Brain microvascular endothelial cell (primary cell): ENCODE measurements at regions not wholly inside any gene's neighbourhood (a gene's known extent, or its start where the extent isn't known, plus 50 kb on each side); places are given as distances from the start of the nearest gene placed in this dataset.

ENCODE experiments used
- DNase-seq: peaks from one replicate; pipeline ENCODE4 v3.0.0-alpha.2; 2020
- H3K27ac ChIP-seq: fragments of 250-450 bp; sonication (Bioruptor Pico); 2 replicates; pipeline ENCODE4 v1.5.1; 2020; ENCODE audit warnings: mild to moderate bottlenecking, moderate library complexity
- H3K27me3 ChIP-seq: fragments of 250-450 bp; sonication (Bioruptor Pico); replicated peaks from 2 replicates; pipeline ENCODE4 v1.5.1; 2020; ENCODE audit warnings: mild to moderate bottlenecking
- H3K36me3 ChIP-seq: fragments of 250-450 bp; sonication (Bioruptor Pico); replicated peaks from 2 replicates; pipeline ENCODE4 v1.5.1; 2020; ENCODE audit warnings: mild to moderate bottlenecking
- H3K4me3 ChIP-seq: 2 replicates; pipeline ENCODE4 v1.5.1; 2011; ENCODE audit warnings: low read depth, mild to moderate bottlenecking, control low read depth, low read length, moderate library complexity
- in situ Hi-C: cut with HindIII; loops from 2 replicates; pipeline ENCODE4 v1.10.0; 2017; ENCODE audit warnings: low sequenced_read_pairs, low pct_ligation_motif_present
- TF ChIP-seq, protein P1 (sequence below): IDR thresholded peaks from 2 replicates; pipeline ENCODE4 v1.5.1; 2011; ENCODE audit warnings: low read depth, mild to moderate bottlenecking, moderate library complexity, low read length, control low read depth, inconsistent platforms; ENCODE audit errors: missing control alignments

DNA sequence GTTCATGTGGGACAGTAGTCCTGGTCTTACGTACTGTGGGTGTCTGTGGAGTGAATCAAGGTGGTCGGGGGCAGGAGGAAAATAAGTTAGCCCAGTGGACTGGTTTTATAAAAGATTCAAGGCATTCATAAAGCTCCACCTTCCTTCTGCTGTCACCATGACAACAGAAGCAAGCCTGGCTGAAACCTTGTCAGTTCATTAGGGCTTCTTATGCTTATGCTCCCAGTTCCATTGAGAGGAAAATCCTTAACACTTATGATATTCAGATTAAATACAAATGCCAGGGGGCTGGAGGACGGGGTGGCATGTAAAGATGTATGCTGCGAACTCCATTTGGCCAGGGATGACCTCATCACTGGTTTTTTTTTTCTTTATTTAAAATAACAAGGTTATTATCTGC is 283.1 kb upstream of the ATP10A start:
- no peaks in the 10 kb centered on the region for H3K36me3 ChIP-seq
- in situ Hi-C loops = no loop called here
- H3K27ac ChIP-seq = no peak overlapping the region
- no peak overlapping the region for H3K4me3 ChIP-seq
- no peaks in the 10 kb centered on the region for H3K27me3 ChIP-seq
- TF ChIP-seq, protein P1, sequence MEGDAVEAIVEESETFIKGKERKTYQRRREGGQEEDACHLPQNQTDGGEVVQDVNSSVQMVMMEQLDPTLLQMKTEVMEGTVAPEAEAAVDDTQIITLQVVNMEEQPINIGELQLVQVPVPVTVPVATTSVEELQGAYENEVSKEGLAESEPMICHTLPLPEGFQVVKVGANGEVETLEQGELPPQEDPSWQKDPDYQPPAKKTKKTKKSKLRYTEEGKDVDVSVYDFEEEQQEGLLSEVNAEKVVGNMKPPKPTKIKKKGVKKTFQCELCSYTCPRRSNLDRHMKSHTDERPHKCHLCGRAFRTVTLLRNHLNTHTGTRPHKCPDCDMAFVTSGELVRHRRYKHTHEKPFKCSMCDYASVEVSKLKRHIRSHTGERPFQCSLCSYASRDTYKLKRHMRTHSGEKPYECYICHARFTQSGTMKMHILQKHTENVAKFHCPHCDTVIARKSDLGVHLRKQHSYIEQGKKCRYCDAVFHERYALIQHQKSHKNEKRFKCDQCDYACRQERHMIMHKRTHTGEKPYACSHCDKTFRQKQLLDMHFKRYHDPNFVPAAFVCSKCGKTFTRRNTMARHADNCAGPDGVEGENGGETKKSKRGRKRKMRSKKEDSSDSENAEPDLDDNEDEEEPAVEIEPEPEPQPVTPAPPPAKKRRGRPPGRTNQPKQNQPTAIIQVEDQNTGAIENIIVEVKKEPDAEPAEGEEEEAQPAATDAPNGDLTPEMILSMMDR = no peak
- DNase-seq = no peak

DNA sequence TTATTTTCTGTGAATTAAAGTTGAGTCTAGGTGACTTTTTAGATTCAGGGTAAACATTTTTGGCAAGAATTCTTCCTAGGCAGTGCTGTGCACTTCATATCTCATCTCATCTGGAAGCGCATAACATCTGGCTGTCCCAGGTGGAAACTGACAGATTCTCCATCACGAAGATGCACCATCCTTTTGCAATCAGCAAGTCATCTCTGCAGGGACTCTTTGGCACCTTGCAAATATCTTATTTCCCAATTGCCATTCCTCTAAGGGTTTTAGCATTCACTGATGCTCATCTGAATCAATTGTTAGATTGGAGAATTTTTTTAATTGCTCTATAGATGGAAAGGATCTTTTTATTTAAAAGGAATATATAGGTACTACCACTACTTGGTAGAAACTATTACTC is 282.7 kb upstream of the ATP10A start:
- Histone ChIP-seq H3K27ac (no peak overlapping the region), H3K36me3 (no peaks in the 10 kb centered on the region), H3K27me3 (no peaks in the 10 kb centered on the region), H3K4me3 (no peak overlapping the region)
- DNase-seq = no peak
- in situ Hi-C loops = no loop called here
- TF ChIP-seq, protein P1 = no peak

DNA sequence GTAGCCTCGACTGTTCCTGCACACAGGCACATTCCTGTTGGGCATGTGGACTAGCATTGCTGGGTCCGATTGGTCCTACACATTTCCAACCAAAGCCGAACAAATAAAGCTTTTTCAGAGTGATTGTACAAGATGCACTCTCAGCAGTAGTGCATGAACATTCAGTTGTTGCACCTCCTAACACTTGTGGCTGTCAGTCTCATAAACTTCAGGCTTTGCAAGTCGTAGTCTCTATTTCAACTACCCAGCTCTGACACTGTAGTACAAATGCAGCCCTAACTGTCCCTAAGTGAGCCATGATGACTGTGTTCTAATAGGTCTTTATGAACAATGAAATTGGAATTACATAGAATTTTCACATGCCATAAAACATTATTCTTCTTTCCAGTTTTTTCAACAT is 281.7 kb upstream of the ATP10A start:
- no peak overlapping the region for H3K4me3 ChIP-seq
- TF ChIP-seq, protein P1 = no peak

DNA sequence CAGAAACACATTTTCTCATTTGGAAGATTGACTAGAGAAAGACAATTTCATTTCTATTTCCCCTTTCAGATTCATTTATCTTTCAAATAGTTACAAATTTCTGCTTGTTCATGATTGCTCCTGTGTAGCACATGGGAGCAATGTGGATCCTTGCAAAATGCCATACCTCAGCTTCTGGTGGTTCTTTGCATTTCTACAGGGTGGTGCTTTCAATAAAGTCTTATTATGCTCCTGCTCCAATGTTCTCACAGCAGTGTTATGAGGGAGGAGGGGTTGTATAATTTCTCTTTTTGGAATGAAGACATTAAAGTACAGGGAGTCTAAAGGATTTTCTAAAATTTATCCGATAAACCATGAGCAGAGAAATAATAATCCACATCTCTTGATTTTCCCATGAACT is 280.1 kb upstream of the ATP10A start:
- H3K36me3 ChIP-seq = no peaks in the 10 kb centered on the region
- no peak overlapping the region for H3K4me3 ChIP-seq
- H3K27me3 ChIP-seq = no peaks in the 10 kb centered on the region
- in situ Hi-C loops = no loop called here
- TF ChIP-seq, protein P1 = no peak
- DNase-seq = no peak
- H3K27ac ChIP-seq = no peak overlapping the region

More for the DNA sequence above, 281.7 kb upstream of the ATP10A start:
- in situ Hi-C loops = no loop called here
- Histone ChIP-seq H3K27ac (no peak overlapping the region), H3K36me3 (no peaks in the 10 kb centered on the region), H3K27me3 (no peaks in the 10 kb centered on the region)
- no peak for DNase-seq

DNA sequence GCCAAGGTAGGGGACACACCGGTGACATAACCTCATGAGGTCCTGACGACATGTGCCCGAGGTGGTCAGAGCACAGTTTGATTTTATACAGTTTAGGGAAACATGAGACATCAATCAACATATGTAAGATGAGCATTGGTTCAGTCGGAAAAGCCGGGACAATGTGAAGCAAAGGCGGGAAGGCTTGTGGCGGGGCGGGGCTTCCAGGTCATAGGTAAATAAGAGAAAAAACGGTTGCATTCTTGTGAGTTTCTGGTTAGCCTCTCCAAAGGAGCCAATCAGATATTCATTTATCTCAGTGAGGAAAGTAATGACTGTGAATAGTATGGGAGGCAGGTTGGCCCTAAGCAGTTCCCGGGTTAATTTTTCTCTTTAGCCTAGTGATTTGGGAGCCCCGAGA is 271.7 kb upstream of the ATP10A start:
- in situ Hi-C loops = no loop called here
- Histone ChIP-seq H3K4me3 (no peak overlapping the region), H3K36me3 (no peaks in the 10 kb centered on the region), H3K27me3 (no peaks in the 10 kb centered on the region), H3K27ac (no peak overlapping the region)
- no peak for DNase-seq
- TF ChIP-seq, protein P1 = no peak

DNA sequence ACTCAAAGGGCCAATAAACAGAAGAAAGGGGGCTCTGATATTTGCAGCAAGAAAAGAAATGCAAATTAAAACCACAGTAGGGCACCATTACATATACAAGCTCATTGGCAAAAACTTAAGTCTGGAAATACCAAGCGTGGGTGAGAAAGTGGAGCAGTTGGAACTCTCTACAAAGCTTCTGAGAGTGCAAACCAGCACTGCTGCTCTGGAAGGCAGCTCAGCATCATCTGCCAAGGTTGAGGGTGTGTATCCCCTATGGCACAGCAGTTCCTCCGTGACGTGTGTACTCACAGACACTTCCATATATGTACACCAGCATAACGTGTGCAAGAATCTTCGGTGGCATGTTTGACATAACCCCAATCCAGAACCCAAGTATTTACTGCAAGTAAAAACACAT is 271.0 kb upstream of the ATP10A start:
- Histone ChIP-seq H3K4me3 (no peak overlapping the region), H3K27ac (no peak overlapping the region), H3K36me3 (no peaks in the 10 kb centered on the region), H3K27me3 (no peaks in the 10 kb centered on the region)
- no peak for DNase-seq
- TF ChIP-seq, protein P1 = no peak
- in situ Hi-C loops = no loop called here
